Osteocyte (in vitro differentiated cells): ENCODE measurements at regions not wholly inside any gene's neighbourhood (a gene's known extent, or its start where the extent isn't known, plus 50 kb on each side); places are given as distances from the start of the nearest gene placed in this dataset.
"Not testable (repeated sequence)": the region's sequence is repeated elsewhere in the genome, so short reads cannot be mapped to it uniquely, and the experiment has no call there.

Source experiments
- DNase-seq: peaks from one replicate; pipeline ENCODE4 v3.0.0; 2021; ENCODE audit warnings: mixed read lengths; ENCODE audit not compliant: unreplicated experiment; ENCODE audit errors: extremely low spot score
- H3K27ac Mint-ChIP-seq: one replicate; pipeline ENCODE4 v1.8.0; 2021; ENCODE audit warnings: mild to moderate bottlenecking, mixed read lengths; ENCODE audit not compliant: unreplicated experiment
- H3K27me3 Mint-ChIP-seq: one replicate; pipeline ENCODE4 v1.8.0; 2021; ENCODE audit warnings: mixed read lengths; ENCODE audit not compliant: unreplicated experiment
- H3K36me3 Mint-ChIP-seq: one replicate; pipeline ENCODE4 v1.8.0; 2021; ENCODE audit warnings: mixed read lengths; ENCODE audit not compliant: unreplicated experiment
- H3K4me1 Mint-ChIP-seq: one replicate; pipeline ENCODE4 v1.8.0; 2021; ENCODE audit warnings: mixed read lengths; ENCODE audit not compliant: unreplicated experiment
- H3K4me3 Mint-ChIP-seq: one replicate; pipeline ENCODE4 v1.8.0; 2021; ENCODE audit warnings: mild to moderate bottlenecking, moderate library complexity, mixed read lengths; ENCODE audit not compliant: unreplicated experiment
- H3K9me3 Mint-ChIP-seq: one replicate; pipeline ENCODE4 v1.8.0; 2021; ENCODE audit warnings: mixed read lengths; ENCODE audit not compliant: unreplicated experiment
- TF ChIP-seq, protein P1 (sequence below): fragments of 200-600 bp; sonication (generic); IDR thresholded peaks from 2 replicates; pipeline ENCODE4 v1.5.0; 2021; ENCODE audit warnings: antibody characterized with exemption, mild to moderate bottlenecking, moderate library complexity

DNA sequence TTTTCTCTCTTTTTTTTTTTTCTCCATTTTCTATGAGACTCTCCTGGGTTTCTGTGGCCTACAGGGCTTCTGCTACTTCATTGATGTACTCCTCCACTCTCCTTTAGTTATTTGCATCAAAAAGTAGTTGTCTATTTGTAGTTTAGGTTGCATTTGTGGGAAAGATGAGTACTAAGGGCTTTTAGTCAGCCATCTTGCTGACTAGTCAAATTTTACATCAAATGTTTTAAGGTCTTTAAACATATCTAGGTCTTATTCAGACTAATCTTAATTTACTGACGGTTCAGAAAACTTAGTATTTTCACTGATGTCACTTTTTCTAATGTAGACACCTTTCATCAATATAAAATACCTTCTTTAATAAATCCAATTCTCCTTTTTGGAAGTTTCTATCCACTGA, 871.0 kb downstream of the PLOD2 start:
- no peaks in the 10 kb centered on the region for H3K36me3 Mint-ChIP-seq
- DNase-seq: no peak
- no peaks in the 10 kb centered on the region for H3K4me1 Mint-ChIP-seq
- no peak overlapping the region for H3K4me3 Mint-ChIP-seq
- TF ChIP-seq, protein P1, sequence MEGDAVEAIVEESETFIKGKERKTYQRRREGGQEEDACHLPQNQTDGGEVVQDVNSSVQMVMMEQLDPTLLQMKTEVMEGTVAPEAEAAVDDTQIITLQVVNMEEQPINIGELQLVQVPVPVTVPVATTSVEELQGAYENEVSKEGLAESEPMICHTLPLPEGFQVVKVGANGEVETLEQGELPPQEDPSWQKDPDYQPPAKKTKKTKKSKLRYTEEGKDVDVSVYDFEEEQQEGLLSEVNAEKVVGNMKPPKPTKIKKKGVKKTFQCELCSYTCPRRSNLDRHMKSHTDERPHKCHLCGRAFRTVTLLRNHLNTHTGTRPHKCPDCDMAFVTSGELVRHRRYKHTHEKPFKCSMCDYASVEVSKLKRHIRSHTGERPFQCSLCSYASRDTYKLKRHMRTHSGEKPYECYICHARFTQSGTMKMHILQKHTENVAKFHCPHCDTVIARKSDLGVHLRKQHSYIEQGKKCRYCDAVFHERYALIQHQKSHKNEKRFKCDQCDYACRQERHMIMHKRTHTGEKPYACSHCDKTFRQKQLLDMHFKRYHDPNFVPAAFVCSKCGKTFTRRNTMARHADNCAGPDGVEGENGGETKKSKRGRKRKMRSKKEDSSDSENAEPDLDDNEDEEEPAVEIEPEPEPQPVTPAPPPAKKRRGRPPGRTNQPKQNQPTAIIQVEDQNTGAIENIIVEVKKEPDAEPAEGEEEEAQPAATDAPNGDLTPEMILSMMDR: no peak
- H3K27me3 Mint-ChIP-seq: peaks cover 5% of the 10 kb centered on the region
- no peak overlapping the region for H3K27ac Mint-ChIP-seq
- H3K9me3 Mint-ChIP-seq: no peaks in the 10 kb centered on the region

- peaks cover 5% of the 10 kb centered on the region for H3K27me3 Mint-ChIP-seq
- H3K4me3 Mint-ChIP-seq: no peak overlapping the region
- no peaks in the 10 kb centered on the region for H3K4me1 Mint-ChIP-seq
- no peak overlapping the region for H3K27ac Mint-ChIP-seq
- no peak for DNase-seq
- no peaks in the 10 kb centered on the region for H3K9me3 Mint-ChIP-seq
- no peaks in the 10 kb centered on the region for H3K36me3 Mint-ChIP-seq
- TF ChIP-seq, protein P1: no peak
Observed at GRCh38 chr3:145294572-145294971, 866.4 kb downstream of the PLOD2 start.

GRCh38 chr3:145307272-145307671, 853.7 kb downstream of the PLOD2 start:
- no peak overlapping the region for H3K4me3 Mint-ChIP-seq
- DNase-seq: no peak
- H3K27ac Mint-ChIP-seq: no peak overlapping the region
- H3K27me3 Mint-ChIP-seq: no peaks in the 10 kb centered on the region
- TF ChIP-seq, protein P1: no peak
- no peaks in the 10 kb centered on the region for H3K36me3 Mint-ChIP-seq
- H3K4me1 Mint-ChIP-seq: no peaks in the 10 kb centered on the region
- H3K9me3 Mint-ChIP-seq: no peaks in the 10 kb centered on the region

- Mint-ChIP-seq H3K9me3 (peaks cover 10% of the 10 kb centered on the region), H3K27ac (no peak overlapping the region), H3K27me3 (no peaks in the 10 kb centered on the region), H3K4me1 (no peaks in the 10 kb centered on the region), H3K36me3 (no peaks in the 10 kb centered on the region), H3K4me3 (no peak overlapping the region)
- no peak for DNase-seq
- TF ChIP-seq, protein P1: no peak
Observed at GRCh38 chr3:145313751-145314150, 847.2 kb downstream of the PLOD2 start.

GRCh38 chr3:145316253-145316652, 844.7 kb downstream of the PLOD2 start:
- H3K36me3 Mint-ChIP-seq, H3K27ac Mint-ChIP-seq: not testable (repeated sequence)

DNA sequence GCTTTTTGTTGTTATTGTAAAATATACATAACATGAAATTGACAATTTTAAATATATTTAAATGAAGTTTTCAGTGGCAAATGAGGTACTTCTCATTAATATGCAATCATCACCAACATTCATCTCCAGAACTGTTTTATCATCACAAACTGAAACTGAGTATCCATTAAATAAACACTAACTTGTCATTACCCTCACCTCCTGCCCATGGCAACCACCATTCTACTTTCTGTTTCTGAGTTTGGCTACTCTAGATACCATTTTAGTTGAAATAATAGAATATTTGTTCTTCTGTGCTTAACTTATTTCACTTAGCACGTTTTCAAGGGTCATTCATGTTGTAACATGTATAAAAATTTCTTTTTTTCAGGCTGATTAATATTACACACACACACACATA, 834.3 kb downstream of the PLOD2 start:
- no peak overlapping the region for H3K4me3 Mint-ChIP-seq
- no peaks in the 10 kb centered on the region for H3K9me3 Mint-ChIP-seq
- peaks cover 4% of the 10 kb centered on the region for H3K27me3 Mint-ChIP-seq

More at GRCh38 chr3:145316253-145316652, 844.7 kb downstream of the PLOD2 start:
- peaks cover 11% of the 10 kb centered on the region for H3K9me3 Mint-ChIP-seq
- H3K27me3 Mint-ChIP-seq, H3K4me1 Mint-ChIP-seq, H3K4me3 Mint-ChIP-seq, DNase-seq: not testable (repeated sequence)

DNA sequence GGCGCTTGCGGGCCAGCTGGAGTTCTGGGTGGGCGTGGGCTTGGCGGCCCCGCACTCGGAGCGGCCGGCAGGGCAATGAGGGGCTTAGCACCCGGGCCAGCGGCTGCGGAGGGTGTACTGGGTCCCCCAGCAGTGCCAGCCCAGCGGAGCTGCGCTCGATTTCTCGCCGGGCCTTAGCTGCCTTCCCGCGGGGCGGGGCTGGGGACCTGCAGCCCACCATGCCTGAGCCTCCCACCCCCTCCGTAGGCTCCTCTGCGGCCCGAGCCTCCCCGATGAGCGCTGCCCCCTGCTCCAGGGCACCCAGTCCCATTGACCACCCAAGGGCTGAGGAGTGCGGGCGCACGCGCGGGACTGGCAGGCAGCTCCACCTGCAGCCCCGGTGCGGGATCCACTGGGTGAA, 827.6 kb downstream of the PLOD2 start:
- not testable (repeated sequence) for H3K9me3 Mint-ChIP-seq, H3K27me3 Mint-ChIP-seq, H3K4me3 Mint-ChIP-seq

More for the DNA sequence above, 834.3 kb downstream of the PLOD2 start:
- H3K36me3 Mint-ChIP-seq: no peaks in the 10 kb centered on the region
- TF ChIP-seq, protein P1: no peak
- no peak for DNase-seq
- no peak overlapping the region for H3K27ac Mint-ChIP-seq
- no peaks in the 10 kb centered on the region for H3K4me1 Mint-ChIP-seq

More for the DNA sequence above, 827.6 kb downstream of the PLOD2 start:
- H3K36me3 Mint-ChIP-seq, H3K27ac Mint-ChIP-seq, DNase-seq, H3K4me1 Mint-ChIP-seq: not testable (repeated sequence)
